IMR-90 (cell line): ENCODE measurements at regions not wholly inside any gene's neighbourhood (a gene's known extent, or its start where the extent isn't known, plus 50 kb on each side); places are given as distances from the start of the nearest gene placed in this dataset.
A peak's percentile ranks its signal among the peaks of the same experiment; 100 is the strongest.

Experiments used
- ATAC-seq: fragments of 200-7000 bp; cut with Tn5 transposase; 2 replicates; pipeline ENCODE4 v1.9.1; 2020; ENCODE audit warnings: low read depth, mild to moderate bottlenecking, moderate library complexity
- BruUV-seq: library from RNA; stranded (reverse); fragments of 400-500 nt; replicated peaks from 2 replicates; lab custom pipeline; 2021; lab: Mats Ljungman, UMichigan
- CTCF ChIA-PET: fragments of 300-600 bp; formaldehyde crosslinking; extraction: SDS; loops from one replicate; lab custom pipeline; 2021; ENCODE audit warnings: antibody characterized with exemption; lab: Yijun Ruan, JAX
- POLR2A ChIA-PET: fragments of 300-600 bp; sonication (Branson Sonifier 250); formaldehyde crosslinking; loops from one replicate; lab custom pipeline; 2022; ENCODE audit warnings: antibody characterized with exemption; ENCODE audit not compliant: unreplicated experiment; lab: Charles Lee
- DNase-seq: peaks from one replicate; pipeline ENCODE4 v3.0.0; 2013
- H2AFZ ChIP-seq: replicated peaks from 2 replicates; pipeline ENCODE3; 2013; ENCODE audit warnings: low read length, mild to moderate bottlenecking; ENCODE audit not compliant: poor library complexity
- H2AK5ac ChIP-seq: 2 replicates; pipeline ENCODE4 v1.6.1; 2013; ENCODE audit warnings: low read depth, low read length, inconsistent platforms
- H2AK9ac ChIP-seq: replicated peaks from 2 replicates; pipeline ENCODE3; 2013; ENCODE audit warnings: mild to moderate bottlenecking, low read depth, low read length, moderate library complexity; ENCODE audit not compliant: poor library complexity
- H2BK120ac ChIP-seq: 2 replicates; pipeline ENCODE4 v1.6.1; 2013; ENCODE audit warnings: low read depth, low read length, inconsistent platforms
- H2BK15ac ChIP-seq: 3 replicates; pipeline ENCODE4 v1.6.1; 2013; ENCODE audit warnings: low read depth, low read length, inconsistent platforms
- H2BK20ac ChIP-seq: 2 replicates; pipeline ENCODE4 v1.6.1; 2013; ENCODE audit warnings: low read depth, mild to moderate bottlenecking, inconsistent platforms, low read length, moderate library complexity
- H2BK5ac ChIP-seq: 2 replicates; pipeline ENCODE4 v1.6.1; 2013; ENCODE audit warnings: mild to moderate bottlenecking, low read depth, low read length, inconsistent platforms; ENCODE audit not compliant: poor library complexity, severe bottlenecking
- H3K14ac ChIP-seq: replicated peaks from 2 replicates; pipeline ENCODE4 v1.6.1; 2013; ENCODE audit warnings: low read depth, low read length, inconsistent platforms
- H3K18ac ChIP-seq: 2 replicates; pipeline ENCODE4 v1.6.1; 2013; ENCODE audit warnings: low read depth, low read length, control low read depth
- H3K23ac ChIP-seq: 2 replicates; pipeline ENCODE4 v1.6.1; 2013; ENCODE audit warnings: low read depth, low read length, inconsistent platforms
- H3K27ac ChIP-seq: 2 replicates; pipeline ENCODE4 v1.5.1; 2013; ENCODE audit warnings: mild to moderate bottlenecking, control low read depth, low read length; ENCODE audit not compliant: insufficient read depth
- H3K27me3 ChIP-seq: 2 replicates; pipeline ENCODE4 v1.6.1; 2013; ENCODE audit warnings: low read length; ENCODE audit not compliant: control insufficient read depth, insufficient read depth
- H3K36me3 ChIP-seq: 2 replicates; pipeline ENCODE4 v1.6.1; 2013; ENCODE audit warnings: low read length, mixed read lengths; ENCODE audit not compliant: control insufficient read depth, insufficient read depth
- H3K4ac ChIP-seq: 2 replicates; pipeline ENCODE4 v1.6.1; 2013; ENCODE audit warnings: low read depth, low read length, inconsistent platforms
- H3K4me1 ChIP-seq: 2 replicates; pipeline ENCODE4 v1.6.1; 2013; ENCODE audit warnings: low read length, mixed read lengths; ENCODE audit not compliant: control insufficient read depth, insufficient read depth
- H3K4me2 ChIP-seq: 2 replicates; pipeline ENCODE4 v1.6.1; 2013; ENCODE audit warnings: low read depth, mild to moderate bottlenecking, control low read depth, low read length, moderate library complexity
- H3K4me3 ChIP-seq: 2 replicates; pipeline ENCODE4 v1.5.1; 2013; ENCODE audit warnings: low read depth, mild to moderate bottlenecking, control low read depth, low read length, moderate library complexity; ENCODE audit not compliant: insufficient read depth
- H3K56ac ChIP-seq: 2 replicates; pipeline ENCODE4 v1.6.1; 2013; ENCODE audit warnings: low read length, inconsistent platforms; ENCODE audit not compliant: insufficient read depth; ENCODE audit errors: extremely low read depth
- H3K79me1 ChIP-seq, 2 experiments: 2 replicates each; pipeline ENCODE4 v1.6.1; 2013; ENCODE audit warnings: low read length in 2 of 2, inconsistent platforms in 1 of 2, low read depth in 1 of 2
- H3K9ac ChIP-seq: 2 replicates; pipeline ENCODE4 v1.6.1; 2013; ENCODE audit warnings: low read depth, low read length, control low read depth
- H3K9me1 ChIP-seq: 2 replicates; pipeline ENCODE4 v1.6.1; 2013; ENCODE audit warnings: low read length, inconsistent platforms; ENCODE audit not compliant: insufficient read depth
- H3K9me3 ChIP-seq: 2 replicates; pipeline ENCODE4 v1.6.1; 2013; ENCODE audit warnings: low read length; ENCODE audit not compliant: control insufficient read depth, insufficient read depth
- H4K20me1 ChIP-seq: 2 replicates; pipeline ENCODE4 v1.6.1; 2013; ENCODE audit warnings: low read length, inconsistent platforms; ENCODE audit not compliant: insufficient read depth
- H4K5ac ChIP-seq: 2 replicates; pipeline ENCODE4 v1.6.1; 2013; ENCODE audit warnings: mild to moderate bottlenecking, low read depth, low read length, control low read depth
- H4K8ac ChIP-seq, 2 experiments: 2 replicates each; pipeline ENCODE4 v1.6.1; 2013; ENCODE audit warnings: low read depth in 2 of 2, low read length in 2 of 2, control low read depth in 1 of 2, inconsistent platforms in 1 of 2
- H4K91ac ChIP-seq: 2 replicates; pipeline ENCODE4 v1.6.1; 2013; ENCODE audit warnings: low read depth, low read length, inconsistent platforms; ENCODE audit not compliant: insufficient read depth
- CEBPB ChIP-seq: IDR thresholded peaks from 2 replicates; pipeline ENCODE4 v1.6.1; 2012; ENCODE audit warnings: low read depth, low read length, improper control_type of control experiment
- ELK1 ChIP-seq: fragments of 150-350 bp; IDR thresholded peaks from 2 replicates; pipeline ENCODE4 v1.6.1; 2016; ENCODE audit warnings: low read depth, mild to moderate bottlenecking, low read length, moderate library complexity, borderline replicate concordance
- FOS ChIP-seq: fragments of 150-350 bp; IDR thresholded peaks from 2 replicates; pipeline ENCODE4 v1.6.1; 2016; ENCODE audit warnings: low read depth, low read length
- MAZ ChIP-seq: IDR thresholded peaks from 2 replicates; pipeline ENCODE4 v1.6.1; 2012; ENCODE audit warnings: low read depth, mild to moderate bottlenecking, low read length, improper control_type of control experiment, moderate library complexity, borderline replicate concordance
- POLR2A ChIP-seq: IDR thresholded peaks from 2 replicates; pipeline ENCODE4 v1.6.1; 2012; ENCODE audit warnings: mild to moderate bottlenecking, low read depth, low read length
- RFX5 ChIP-seq: IDR thresholded peaks from 2 replicates; pipeline ENCODE4 v1.8.0; 2012; ENCODE audit warnings: low read depth, mild to moderate bottlenecking, low read length, moderate library complexity
- WGBS, 2 experiments: methylation state at CpG; one replicate each; pipeline versions ENCODE4 v1.1.5 to v1.1.7; 2013; ENCODE audit warnings: missing lambda C conversion rate in 2 of 2; ENCODE audit not compliant: insufficient read length in 1 of 2; ENCODE audit errors: extremely low coverage in 2 of 2; 5-methylcytosine and 5-hydroxymethylcytosine counted together
- dilution Hi-C: fragments of 300-500 bp; cut with HindIII; formaldehyde crosslinking; loops from one replicate; pipeline ENCODE4 v1.14.3; 2018; ENCODE audit warnings: low sequenced_read_pairs; ENCODE audit not compliant: unreplicated experiment
- in situ Hi-C: fragments of 300-500 bp; cut with MboI; formaldehyde crosslinking; loops from 3 replicates; pipeline ENCODE4 v1.14.3; 2019; ENCODE audit warnings: low sequenced_read_pairs, inconsistent platforms, mixed read lengths
- intact Hi-C: fragments of 100-400 bp; cut with micrococcal nuclease; formaldehyde crosslinking; loops from 2 replicates; pipeline ENCODE4 v1.10.0; 2022

- Histone ChIP-seq H3K9me1 (peaks cover 2% of the 10 kb centered on the region; the same call in 1 of the 2 replicates), H4K5ac (peak overlapping the region; percentile 89), H3K56ac (peak overlapping the region; percentile 52; the same call in 1 of the 2 replicates), H3K27ac (peak overlapping the region; percentile 95; the same call in 1 of the 2 replicates), H2BK120ac (peak overlapping the region; percentile 91), H2BK20ac (peak overlapping the region; percentile 95), H3K27me3 (no peaks in the 10 kb centered on the region), H2BK5ac (peak overlapping the region; percentile 89), H2AFZ (no peak overlapping the region), H2AK5ac (peak overlapping the region; percentile 75), H3K18ac (peak overlapping the region; percentile 80), H3K36me3 (no peaks in the 10 kb centered on the region), H3K4ac (peak overlapping the region; percentile 84), H4K91ac (peak overlapping the region; percentile 84; the same call in 1 of the 2 replicates), H3K4me2 (no peak overlapping the region), H4K8ac (peak overlapping the region in 1 of 2 experiments; percentile 77; a peak in 3 of 4 replicates), H3K23ac (peak overlapping the region; percentile 91), H3K79me1 (no peaks in the 10 kb centered on the region), H3K9ac (0 out of 2 replicates have a peak overlapping the region, but pooled peaks have one; percentile 46), H3K4me3 (no peak overlapping the region), H2BK15ac (peak overlapping the region; percentile 69; the same call in 2 of the 3 replicates), H3K9me3 (peaks cover 6% of the 10 kb centered on the region), H3K14ac (peak overlapping the region; percentile 77), H3K4me1 (peaks cover 2% of the 10 kb centered on the region; the same call in 1 of the 2 replicates), H4K20me1 (no peaks in the 10 kb centered on the region), H2AK9ac (no peak overlapping the region)
- ChIA-PET CTCF (no interaction called here), POLR2A (no interaction called here)
- no CpG with 5 or more reads among the region's 2 CpGs for WGBS, 2 experiments
- BruUV-seq = no TSS peak
- dilution Hi-C loops = no loop called here
- in situ Hi-C loops = no loop called here
- no peak for DNase-seq
- intact Hi-C loops = loop anchor here (10.0 kb wide), 1 partner anchor 612 kb away; no protein-coding TSS in a partner anchor
- peak; percentile 27; the same call in 1 of the 2 replicates for ATAC-seq
- TF ChIP-seq FOS (no peak), ELK1 (no peak), RFX5 (no peak), MAZ (no peak), CEBPB (no peak), POLR2A (no peak)
Measured at GRCh38 chr21:28133116-28133515, 859.6 kb downstream of the LTN1 start.
